HCT116 (cell line): ENCODE measurements at regions not wholly inside any gene's neighbourhood (a gene's known extent, or its start where the extent isn't known, plus 50 kb on each side); places are given as distances from the start of the nearest gene placed in this dataset.

Experiments used
- ATAC-seq: fragments of 200-7000 bp; cut with Tn5 transposase; 2 replicates; pipeline ENCODE4 v1.9.1; 2020; ENCODE audit warnings: mild to moderate bottlenecking, moderate library complexity
- BruUV-seq: library from RNA; stranded (reverse); fragments of 400-500 nt; replicated peaks from 2 replicates; lab custom pipeline; 2021; lab: Mats Ljungman, UMichigan
- CTCF ChIA-PET: fragments of 300-600 bp; sonication (Branson Sonifier 250); formaldehyde crosslinking; loops from one replicate; lab custom pipeline; 2021; ENCODE audit warnings: antibody characterized with exemption; lab: Charles Lee
- POLR2A ChIA-PET: fragments of 300-600, 350-600 bp; sonication (Branson Sonifier 250); formaldehyde crosslinking; loops from one replicate; lab custom pipeline; 2021; ENCODE audit warnings: antibody characterized with exemption; lab: Charles Lee
- RAD21 ChIA-PET, 2 experiments: fragments of 300-600 bp; sonication (Branson Sonifier 250); formaldehyde crosslinking; loops; one replicate each; lab custom pipeline; 2023; ENCODE audit warnings: low total read pairs in 2 of 2; ENCODE audit not compliant: uncharacterized antibody in 2 of 2, unreplicated experiment in 2 of 2, low non-redundant PET in 1 of 2; lab: Charles Lee
- DNase-seq: peaks from one replicate; pipeline ENCODE4 v3.0.0-alpha.2; 2010; ENCODE audit warnings: low read depth, low spot score
- H2AFZ ChIP-seq: fragments of 200-600 bp; shearing (Covaris generic), sonication (generic); 2 replicates; pipeline ENCODE4 v1.6.1; 2017; ENCODE audit warnings: low read depth, mixed run types, mixed read lengths, antibody characterized with exemption, low read length; ENCODE audit not compliant: poor library complexity, severe bottlenecking
- H3K27ac ChIP-seq: 2 replicates; pipeline ENCODE4 v1.5.1; 2012; ENCODE audit warnings: low read depth, low read length
- H3K27me3 ChIP-seq: fragments of 200-600 bp; sonication (generic); 2 replicates; pipeline ENCODE4 v1.6.1; 2016; ENCODE audit warnings: mixed run types, low read length, mixed read lengths; ENCODE audit not compliant: insufficient read depth
- H3K36me3 ChIP-seq, 2 experiments: fragments of 200-500 bp in 1 of 2; fragments of 200-600 bp in 1 of 2; sonication (Bioruptor generic) in 1 of 2; sonication (generic) in 1 of 2; 2 replicates each; pipeline versions ENCODE4 v1.5.1 to v1.6.1; 2014 to 2016; ENCODE audit warnings: low read length in 2 of 2, inconsistent platforms in 1 of 2, mixed read lengths in 1 of 2, mixed run types in 1 of 2; ENCODE audit not compliant: insufficient read depth in 2 of 2, control insufficient read depth in 1 of 2
- H3K4me1 ChIP-seq, 2 experiments: fragments of 200-600 bp in 1 of 2; sonication (generic) in 1 of 2; 2 replicates each; pipeline versions ENCODE4 v1.5.1 to v1.6.1; 2012 to 2017; ENCODE audit warnings: low read length in 2 of 2, inconsistent platforms in 1 of 2, mild to moderate bottlenecking in 1 of 2, mixed read lengths in 1 of 2, mixed run types in 1 of 2, moderate library complexity in 1 of 2; ENCODE audit not compliant: insufficient read depth in 2 of 2, control insufficient read depth in 1 of 2
- H3K4me2 ChIP-seq: fragments of 200-600 bp; sonication (generic); 2 replicates; pipeline ENCODE4 v1.6.1; 2017; ENCODE audit warnings: mixed run types, low read length, mixed read lengths
- H3K4me3 ChIP-seq, 2 experiments: fragments of 200-600 bp in 1 of 2; sonication (generic) in 1 of 2; replicated peaks in 1 of 2; 2 replicates each; pipeline ENCODE4 v1.5.1; 2011 to 2016; ENCODE audit warnings: low read length in 2 of 2, control low read depth in 1 of 2, low read depth in 1 of 2, mild to moderate bottlenecking in 1 of 2, mixed read lengths in 1 of 2, mixed run types in 1 of 2
- H3K79me2 ChIP-seq: fragments of 200-600 bp; sonication (generic); 2 replicates; pipeline ENCODE4 v1.6.1; 2017; ENCODE audit warnings: mild to moderate bottlenecking, mixed run types, low read length, moderate library complexity, mixed read lengths; ENCODE audit not compliant: insufficient read depth
- H3K9ac ChIP-seq: fragments of 200-600 bp; sonication (generic); 2 replicates; pipeline ENCODE4 v1.6.1; 2016; ENCODE audit warnings: low read length, mixed read lengths
- H3K9me2 ChIP-seq: fragments of 200-600 bp; sonication (generic), shearing (Covaris generic); 2 replicates; pipeline ENCODE4 v1.6.1; 2017; ENCODE audit warnings: mixed run types, mild to moderate bottlenecking, moderate library complexity; ENCODE audit not compliant: insufficient read depth
- H3K9me3 ChIP-seq, 2 experiments: fragments of 200-500 bp in 1 of 2; fragments of 200-600 bp in 1 of 2; sonication (Bioruptor generic) in 1 of 2; sonication (generic) in 1 of 2; 2 replicates each; pipeline ENCODE4 v1.6.1; 2014 to 2017; ENCODE audit warnings: low read length in 2 of 2, mixed read lengths in 2 of 2, inconsistent platforms in 1 of 2, low read depth in 1 of 2, mild to moderate bottlenecking in 1 of 2, mixed run types in 1 of 2, moderate library complexity in 1 of 2; ENCODE audit not compliant: control insufficient read depth in 1 of 2, insufficient read depth in 1 of 2
- H4K20me1 ChIP-seq: fragments of 200-600 bp; sonication (generic), shearing (Covaris generic); 2 replicates; pipeline ENCODE4 v1.6.1; 2017; ENCODE audit warnings: mixed run types, mild to moderate bottlenecking, moderate library complexity; ENCODE audit not compliant: insufficient read depth
- ELF1 ChIP-seq: IDR thresholded peaks from 2 replicates; pipeline ENCODE4 v1.6.1; 2012; ENCODE audit warnings: low read depth, borderline replicate concordance
- JUND ChIP-seq: IDR thresholded peaks from 2 replicates; pipeline ENCODE4 v1.6.1; 2012
- POLR2A ChIP-seq: IDR thresholded peaks from 2 replicates; pipeline ENCODE4 v1.7.0; 2011; ENCODE audit warnings: borderline replicate concordance; ENCODE audit not compliant: insufficient read depth, insufficient read length; ENCODE audit errors: extremely low read depth
- POLR2AphosphoS5 ChIP-seq: IDR thresholded peaks from 2 replicates; pipeline ENCODE4 v1.6.1; 2011; ENCODE audit warnings: mild to moderate bottlenecking, low read depth, low read length, moderate library complexity
- SIN3A ChIP-seq: IDR thresholded peaks from 2 replicates; pipeline ENCODE4 v1.6.1; 2012; ENCODE audit warnings: low read depth
- SP1 ChIP-seq: IDR thresholded peaks from 2 replicates; pipeline ENCODE4 v1.6.1; 2012; ENCODE audit warnings: low read depth
- ZFX ChIP-seq: fragments of 450-650 bp; IDR thresholded peaks from 2 replicates; pipeline ENCODE4 v1.6.1; 2017
- intact Hi-C: fragments of 100-400 bp; cut with micrococcal nuclease; formaldehyde crosslinking; loops from 2 replicates; pipeline ENCODE4 v1.10.0; 2022
- TF ChIP-seq, protein P1 (sequence below): IDR thresholded peaks from 2 replicates; pipeline ENCODE4 v1.6.1; 2012
- TF ChIP-seq, protein P2 (sequence below), 3 experiments: fragments of 200-600 bp in 1 of 3; sonication (generic) in 1 of 3; IDR thresholded peaks in 2 of 3; conservative IDR thresholded peaks in 1 of 3; 2 replicates each; pipeline ENCODE4 v1.5.1; 2012 to 2017; ENCODE audit warnings: low read depth in 2 of 3, low read length in 2 of 3, antibody characterized with exemption in 1 of 3, borderline replicate concordance in 1 of 3, control low read depth in 1 of 3, mild to moderate bottlenecking in 1 of 3, mixed read lengths in 1 of 3, mixed run types in 1 of 3, moderate library complexity in 1 of 3; ENCODE audit not compliant: insufficient read depth in 1 of 3

DNA sequence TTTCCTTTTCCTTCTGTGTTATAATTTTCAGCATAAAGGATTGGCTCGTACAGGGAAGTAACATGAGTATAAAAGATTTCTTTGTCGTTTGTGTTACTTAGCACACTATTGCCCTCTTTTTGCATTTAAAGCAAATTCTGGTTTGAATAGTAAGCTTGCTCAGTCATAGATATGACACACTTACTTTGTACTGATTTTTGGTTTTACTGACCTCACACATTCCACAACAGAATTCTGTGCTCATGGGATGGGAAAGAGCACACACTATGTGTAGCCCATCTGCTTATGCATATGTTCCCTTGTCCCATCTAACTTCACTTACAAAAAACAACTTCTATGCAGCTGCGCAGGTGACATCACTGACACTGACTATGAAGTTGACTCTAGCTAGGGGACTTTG lies 111.9 kb upstream of the MTAP start:
- TF ChIP-seq SP1 (no peak), ZFX (no peak), JUND (no peak)
- TF ChIP-seq, protein P1, sequence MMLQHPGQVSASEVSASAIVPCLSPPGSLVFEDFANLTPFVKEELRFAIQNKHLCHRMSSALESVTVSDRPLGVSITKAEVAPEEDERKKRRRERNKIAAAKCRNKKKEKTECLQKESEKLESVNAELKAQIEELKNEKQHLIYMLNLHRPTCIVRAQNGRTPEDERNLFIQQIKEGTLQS: no peak
- TF ChIP-seq, protein P2, sequence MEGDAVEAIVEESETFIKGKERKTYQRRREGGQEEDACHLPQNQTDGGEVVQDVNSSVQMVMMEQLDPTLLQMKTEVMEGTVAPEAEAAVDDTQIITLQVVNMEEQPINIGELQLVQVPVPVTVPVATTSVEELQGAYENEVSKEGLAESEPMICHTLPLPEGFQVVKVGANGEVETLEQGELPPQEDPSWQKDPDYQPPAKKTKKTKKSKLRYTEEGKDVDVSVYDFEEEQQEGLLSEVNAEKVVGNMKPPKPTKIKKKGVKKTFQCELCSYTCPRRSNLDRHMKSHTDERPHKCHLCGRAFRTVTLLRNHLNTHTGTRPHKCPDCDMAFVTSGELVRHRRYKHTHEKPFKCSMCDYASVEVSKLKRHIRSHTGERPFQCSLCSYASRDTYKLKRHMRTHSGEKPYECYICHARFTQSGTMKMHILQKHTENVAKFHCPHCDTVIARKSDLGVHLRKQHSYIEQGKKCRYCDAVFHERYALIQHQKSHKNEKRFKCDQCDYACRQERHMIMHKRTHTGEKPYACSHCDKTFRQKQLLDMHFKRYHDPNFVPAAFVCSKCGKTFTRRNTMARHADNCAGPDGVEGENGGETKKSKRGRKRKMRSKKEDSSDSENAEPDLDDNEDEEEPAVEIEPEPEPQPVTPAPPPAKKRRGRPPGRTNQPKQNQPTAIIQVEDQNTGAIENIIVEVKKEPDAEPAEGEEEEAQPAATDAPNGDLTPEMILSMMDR (IDR thresholded peaks at IDR 0.05 in 2 of 3, conservative IDR thresholded peaks at IDR 0.05 in 1 of 3; ENCODE audit: borderline replicate concordance in 1 of 3, insufficient read depth in 1 of 3, low read depth in 2 of 3, low read length in 2 of 3): no peak
- Histone ChIP-seq H3K9me3 (peaks cover 4 to 5% of the 10 kb centered on the region in 2 experiments; a peak in 1 of 4 replicates), H3K27me3 (no peaks in the 10 kb centered on the region), H3K9ac (peak overlapping the region; percentile 40), H3K36me3 (no peaks in the 10 kb centered on the region; a peak in 1 of 4 replicates), H3K79me2 (peaks cover 65% of the 10 kb centered on the region), H3K27ac (peak overlapping the region; percentile 99), H4K20me1 (no peaks in the 10 kb centered on the region), H3K9me2 (no peaks in the 10 kb centered on the region), H3K4me2 (peak overlapping the region; percentile 43; the same call in 1 of the 2 replicates), H3K4me1 (peaks cover 76 to 83% of the 10 kb centered on the region in 2 experiments), H3K4me3 (no peak overlapping the region), H2AFZ (no peak overlapping the region)
- BruUV-seq: no TSS peak
- ATAC-seq (no peak), DNase-seq (no peak)
- ChIA-PET POLR2A (interaction anchor here (1.0 to 11.4 kb wide), 10 partner anchors 9 to 112 kb away, joined by 4 to 154 read pairs (median 5); partner anchors contain the start of gene MTAP), RAD21 (no interaction called here), CTCF (interaction anchor here (1.8 kb wide), 1 partner anchor 98 kb away, joined by 5 read pairs; no protein-coding TSS in a partner anchor)
- intact Hi-C loops: no loop called here

DNA sequence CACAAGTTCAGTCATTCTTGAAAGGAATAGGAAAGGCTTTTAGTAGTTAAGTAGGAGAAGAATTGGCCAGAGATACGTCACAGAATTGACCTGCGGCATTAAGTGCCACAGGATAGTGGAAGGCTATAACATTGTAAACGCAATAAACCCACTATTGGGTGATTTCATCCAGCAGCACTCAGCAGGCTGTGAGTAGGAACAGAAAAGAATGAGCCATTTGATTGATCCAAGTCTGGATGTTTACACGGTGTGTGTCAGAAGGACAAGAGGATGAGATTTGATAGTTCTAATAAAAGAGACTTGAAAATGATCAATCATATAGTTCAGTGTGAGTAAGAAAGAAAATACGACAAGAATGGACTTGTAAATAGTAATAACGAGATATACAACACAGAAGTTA lies 110.0 kb upstream of the MTAP start:
- ChIA-PET POLR2A (interaction anchor here (1.0 to 1.4 kb wide), 2 partner anchors 15 to 110 kb away, joined by 3 to 5 read pairs; no protein-coding TSS in a partner anchor), CTCF (no interaction called here), RAD21 (no interaction called here)
- peak overlapping the region in 1 of 2 experiments; percentile 12; a peak in 2 of 4 replicates for H3K4me3 ChIP-seq
- TF ChIP-seq SP1 (no peak), SIN3A (no peak), JUND (no peak), POLR2AphosphoS5 (peak; percentile 30; the same call in 1 of the 2 replicates), POLR2A (no peak), ELF1 (no peak)
- peak overlapping the region; percentile 33 for H3K9ac ChIP-seq
- BruUV-seq: no TSS peak
- H3K27ac ChIP-seq: peak overlapping the region; percentile 99
- no peak overlapping the region for H2AFZ ChIP-seq
- H3K9me2 ChIP-seq: no peaks in the 10 kb centered on the region
- peaks cover 65 to 66% of the 10 kb centered on the region in 2 experiments for H3K4me1 ChIP-seq
- no peak for DNase-seq
- H3K27me3 ChIP-seq: no peaks in the 10 kb centered on the region
- H3K4me2 ChIP-seq: peak overlapping the region; percentile 58
- H3K9me3 ChIP-seq: peaks cover 5 to 17% of the 10 kb centered on the region in 2 experiments; a peak in 1 of 4 replicates
- no peaks in the 10 kb centered on the region for H4K20me1 ChIP-seq
- H3K36me3 ChIP-seq: no peaks in the 10 kb centered on the region; a peak in 1 of 4 replicates
- ATAC-seq: peak; percentile 68
- intact Hi-C loops: no loop called here
- H3K79me2 ChIP-seq: peaks cover 47% of the 10 kb centered on the region
